DMS114 treated with DMSO at 0.1 percent for 48 hours (cell line): ENCODE measurements at regions not wholly inside any gene's neighbourhood (a gene's known extent, or its start where the extent isn't known, plus 50 kb on each side); places are given as distances from the start of the nearest gene placed in this dataset.

Experiments
- DNase-seq: peaks from one replicate; lab custom pipeline; 2025; ENCODE audit not compliant: unreplicated experiment; lab: John Stamatoyannopoulos, UW

DNA sequence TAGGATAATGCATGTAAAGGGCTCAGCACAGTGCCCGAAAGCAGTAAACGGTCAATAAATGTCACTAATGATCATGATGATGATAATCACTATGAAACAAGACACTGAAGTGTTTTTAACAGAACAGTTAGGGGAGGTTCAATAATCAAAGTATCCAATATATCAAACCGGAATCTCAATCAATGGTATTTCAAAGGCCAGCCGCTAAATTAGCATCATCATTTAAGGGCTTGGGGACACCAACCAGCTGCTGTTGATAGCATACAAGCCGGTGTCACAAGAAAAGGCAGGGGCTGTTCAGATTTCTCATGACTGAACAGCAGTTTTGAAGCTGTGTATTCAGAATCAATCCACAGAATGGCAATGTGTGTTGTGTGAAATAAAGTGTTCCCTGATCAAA, 316.0 kb upstream of the NPVF start:
- no peak for DNase-seq

DNA sequence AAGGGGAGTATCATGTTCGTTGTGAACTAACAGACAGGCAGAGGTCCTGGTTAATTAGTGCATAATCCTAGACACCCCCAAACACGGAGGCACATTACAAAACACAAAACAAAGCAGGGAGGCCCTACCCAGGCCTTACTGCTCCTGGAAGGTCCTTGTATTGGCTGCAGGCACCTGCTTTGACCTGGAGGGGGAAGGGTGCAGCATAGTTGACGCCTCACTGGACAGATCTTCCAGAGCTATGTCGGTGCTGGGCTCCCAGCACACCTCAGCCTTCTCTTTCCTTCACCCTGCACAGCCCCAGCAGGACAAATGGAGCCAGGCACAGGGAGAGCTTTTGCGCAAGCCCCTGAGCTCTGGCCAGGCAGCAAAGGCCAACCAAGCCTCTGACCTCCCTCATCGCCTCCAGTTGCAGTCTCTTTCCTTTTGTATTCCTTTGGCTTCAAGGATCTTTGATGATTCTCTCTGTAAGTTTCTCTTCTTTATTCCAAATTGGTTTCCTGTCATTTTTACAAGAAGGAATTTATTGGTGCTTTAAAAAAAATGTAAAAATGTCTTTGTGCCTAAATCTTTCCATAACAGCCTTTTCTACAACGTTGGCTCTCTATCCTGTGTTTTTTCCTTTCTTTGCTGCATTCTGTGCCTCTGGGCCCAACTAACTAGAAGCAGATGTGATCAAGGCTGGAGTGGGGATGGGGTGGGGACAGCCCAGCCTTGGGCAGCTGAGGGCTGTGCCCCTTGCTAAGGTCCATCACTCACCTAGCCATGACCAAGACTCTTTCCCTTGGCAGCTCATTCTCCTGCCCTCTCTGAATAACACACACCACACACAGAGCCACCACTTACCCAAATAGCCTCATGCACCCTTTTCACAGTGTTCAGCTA, 317.1 kb upstream of the NPVF start:
- DNase-seq, result no peak

GRCh38 chr7:25546306-25546705, 318.0 kb upstream of the NPVF start:
- DNase-seq, result no peak

DNA sequence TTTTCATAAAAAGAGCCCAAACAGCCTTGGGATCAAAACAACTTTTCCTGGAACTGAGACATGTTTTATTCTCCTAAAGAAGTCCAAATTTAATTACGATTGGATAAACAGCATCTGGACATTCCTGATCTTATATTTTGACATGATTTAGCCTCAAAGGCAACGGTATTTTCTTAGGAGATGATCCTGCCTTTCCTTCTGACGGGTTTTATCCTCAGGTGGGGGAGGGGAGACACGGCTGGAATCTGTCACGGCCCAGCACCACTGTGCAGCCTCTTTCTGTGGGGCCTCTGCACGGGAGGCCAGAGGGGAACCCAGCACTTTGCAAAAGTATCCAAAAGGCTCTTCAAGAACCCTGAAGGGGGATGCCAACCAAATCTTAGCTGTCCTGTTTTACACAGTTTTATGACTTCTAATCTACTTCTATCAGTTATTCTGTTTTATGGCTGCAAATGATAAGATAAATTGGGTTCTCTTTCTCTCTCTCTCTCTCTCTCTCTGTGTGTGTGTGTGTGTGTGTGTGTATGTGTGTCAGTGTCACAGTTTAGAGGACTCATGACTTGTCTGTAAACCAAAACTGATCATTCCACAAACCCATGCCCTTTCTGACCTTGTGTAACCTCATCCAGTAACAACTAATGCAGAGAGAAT, 321.1 kb upstream of the NPVF start:
- no peak for DNase-seq

DNA sequence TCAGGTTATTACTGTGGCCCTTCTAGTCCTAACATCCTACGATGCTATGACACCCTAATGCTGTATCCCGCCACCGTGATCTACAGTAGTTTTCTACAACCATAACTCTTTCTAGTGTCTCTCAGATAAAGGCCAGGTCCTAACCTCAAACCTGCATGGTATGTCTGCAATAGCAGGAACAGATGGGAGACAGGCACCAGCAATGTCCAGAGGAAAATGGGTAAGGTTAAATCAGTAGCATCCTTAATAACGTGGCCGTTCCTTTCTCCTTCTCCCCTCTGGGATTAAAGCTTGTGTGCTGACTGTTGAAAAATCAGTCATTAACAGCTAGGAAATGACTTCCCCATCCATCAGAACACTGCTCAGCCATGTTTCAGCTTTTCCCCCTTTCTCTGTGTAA, 321.9 kb upstream of the NPVF start:
- DNase-seq, result no peak

- no peak for DNase-seq
Observed at GRCh38 chr7:25552998-25553397, 324.7 kb upstream of the NPVF start.

GRCh38 chr7:25553580-25554291, 325.4 kb upstream of the NPVF start:
- DNase-seq, result no peak

DNA sequence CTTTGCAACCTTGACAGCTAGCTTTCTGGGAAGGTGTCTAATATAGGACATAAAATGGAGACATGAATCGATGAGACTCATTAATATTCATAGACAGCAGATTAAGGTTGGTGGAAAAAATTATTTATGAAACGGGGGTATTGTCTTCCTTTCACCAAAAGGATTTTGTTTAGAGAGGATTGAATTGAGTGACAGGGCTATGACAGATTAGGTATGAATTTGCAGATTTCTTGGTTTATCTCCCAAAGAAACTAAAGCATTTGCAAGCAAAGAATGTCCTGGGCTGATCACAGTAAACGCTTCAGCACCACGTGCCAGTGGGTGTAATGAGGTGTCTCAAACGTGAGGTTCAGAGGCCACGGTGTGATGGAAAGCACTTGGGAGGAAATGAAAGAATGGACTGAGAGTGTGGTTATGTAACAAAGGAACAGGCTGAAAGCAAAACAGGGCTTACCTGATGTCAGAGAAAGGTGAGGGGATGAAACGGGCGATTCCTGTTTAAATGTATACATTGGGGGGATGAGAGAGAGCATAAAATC, 329.2 kb upstream of the NPVF start:
- no peak for DNase-seq

- no peak for DNase-seq
Observed at GRCh38 chr7:25557930-25558329, 329.6 kb upstream of the NPVF start.

- DNase-seq, result no peak
Observed at GRCh38 chr7:25558605-25559004, 330.3 kb upstream of the NPVF start.

GRCh38 chr7:25559581-25560367, 331.5 kb upstream of the NPVF start:
- no peak for DNase-seq

GRCh38 chr7:25562673-25563182, 334.4 kb upstream of the NPVF start:
- DNase-seq, result no peak

DNA sequence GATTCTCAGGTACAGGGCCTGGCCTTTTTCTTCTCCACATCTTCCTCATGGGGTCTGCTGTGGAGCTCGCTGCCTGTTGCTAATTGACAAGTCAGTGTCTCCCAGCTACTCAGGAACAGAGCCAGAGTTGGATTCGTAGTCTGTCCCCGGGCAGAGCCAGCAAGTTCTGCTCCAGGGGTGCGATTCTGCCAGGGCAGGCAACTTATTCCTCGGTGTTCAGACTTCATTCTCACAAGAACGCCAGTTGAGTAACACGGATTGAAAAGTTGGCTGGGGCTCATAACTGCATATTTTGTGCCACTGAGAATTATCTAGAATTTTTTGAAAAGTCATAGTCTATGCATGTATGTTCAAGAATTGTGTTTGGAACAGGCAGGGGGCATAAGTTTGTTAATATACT, 336.7 kb upstream of the NPVF start:
- DNase-seq, result no peak

GRCh38 chr7:25565949-25566348, 337.7 kb upstream of the NPVF start:
- DNase-seq, result peak; percentile 65

- no peak for DNase-seq
Observed at GRCh38 chr7:25567430-25567829, 339.1 kb upstream of the NPVF start.

GRCh38 chr7:25569765-25570164, 341.5 kb upstream of the NPVF start:
- DNase-seq, result no peak

DNA sequence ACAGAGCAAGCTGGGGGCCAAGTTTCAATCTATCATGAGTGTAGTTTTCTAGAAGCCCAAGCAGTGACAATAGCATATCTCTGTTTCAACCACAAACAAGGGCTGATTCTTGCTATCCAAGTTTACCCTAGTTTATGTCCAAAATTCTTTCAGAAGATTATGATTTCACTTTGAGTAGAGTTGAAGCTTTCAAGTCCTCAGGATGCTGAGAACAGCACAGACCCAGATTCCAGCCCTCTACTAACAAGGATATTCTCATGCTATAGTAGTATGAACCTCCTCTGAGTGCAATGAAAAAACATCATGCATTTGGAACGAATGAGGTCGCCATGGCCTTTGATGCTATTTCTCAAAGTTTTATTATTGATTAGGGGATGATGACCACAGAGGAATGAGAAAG, 344.1 kb upstream of the NPVF start:
- DNase-seq, result no peak

- DNase-seq, result no peak
Observed at GRCh38 chr7:25574828-25575227, 346.5 kb upstream of the NPVF start.

DNA sequence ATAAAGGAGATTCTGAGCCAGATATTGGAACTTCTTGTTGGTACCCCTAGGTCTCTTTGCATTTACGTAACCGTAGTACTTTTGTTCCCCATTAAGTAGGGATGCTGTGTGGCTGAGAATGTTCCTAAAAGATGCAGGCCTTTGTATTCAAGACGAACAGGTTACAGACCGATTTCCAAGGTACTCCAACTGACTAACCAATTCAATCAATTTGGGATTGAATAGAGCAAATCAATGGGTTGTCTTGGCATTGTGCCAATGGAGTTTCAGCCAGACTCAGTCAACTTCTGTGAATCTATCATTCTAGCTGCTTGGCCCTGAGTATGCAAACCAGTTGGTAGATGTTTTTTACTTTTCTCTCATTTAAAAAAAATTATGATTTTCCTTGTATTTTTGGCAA, 347.3 kb upstream of the NPVF start:
- no peak for DNase-seq

DNA sequence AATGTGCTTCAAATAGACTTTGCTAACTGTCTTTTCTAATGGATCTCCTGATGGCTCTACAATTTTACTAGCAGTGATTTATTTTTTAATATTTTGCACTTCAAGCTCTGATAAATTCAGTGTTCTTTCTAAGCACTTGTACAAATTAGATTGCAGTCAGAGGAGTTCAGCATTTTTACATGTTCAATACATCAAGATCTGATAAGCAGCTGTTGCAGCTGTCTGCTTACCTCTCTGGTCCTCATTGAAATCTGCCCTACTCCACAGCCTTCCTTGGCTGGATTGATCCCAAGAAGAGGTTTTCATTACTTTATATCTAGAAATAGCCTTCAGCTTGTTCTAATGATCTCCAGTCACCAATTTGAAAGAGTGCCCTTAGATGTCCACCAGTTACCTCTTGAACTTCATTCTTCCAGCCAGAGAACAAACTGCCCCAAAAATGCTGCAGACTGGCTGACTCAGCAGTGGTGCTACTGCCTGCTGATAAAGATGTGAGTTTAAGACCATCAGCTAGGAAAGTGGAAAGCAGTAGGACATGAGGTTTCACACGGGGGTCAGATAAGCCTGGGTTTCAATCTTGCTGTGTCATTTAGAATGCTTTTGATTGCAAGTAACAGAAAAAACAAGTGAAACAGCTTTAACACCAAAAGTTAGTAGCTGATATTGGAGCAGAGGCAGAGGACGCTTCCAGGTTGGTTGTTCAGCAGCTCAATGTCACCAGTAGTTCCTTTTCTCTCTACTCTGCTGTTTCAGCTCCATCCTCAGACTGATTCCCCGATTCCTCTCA, 350.9 kb upstream of the NPVF start:
- DNase-seq, result no peak
